ENCODE measurements at regions not wholly inside any gene's neighbourhood (a gene's known extent, or its start where the extent isn't known, plus 50 kb on each side); places are given as distances from the start of the nearest gene placed in this dataset.
A peak's percentile ranks its signal among the peaks of the same experiment; 100 is the strongest.
"Not testable (repeated sequence)": the region's sequence is repeated elsewhere in the genome, so short reads cannot be mapped to it uniquely, and the experiment has no call there.

- not testable (repeated sequence) for DNase-seq (ENCODE audit: low spot score)
Measured at GRCh38 chr7:6882321-6882721, 56.2 kb upstream of the CCZ1B start.

GRCh38 chr7:6883756-6884155 is 57.7 kb upstream of the CCZ1B start:
- not testable (repeated sequence) for DNase-seq (ENCODE audit: low spot score)

- no peak for DNase-seq (ENCODE audit: low spot score)
Measured at GRCh38 chr7:6886198-6886597, 60.1 kb upstream of the CCZ1B start.

- not testable (repeated sequence) for DNase-seq (ENCODE audit: low spot score)
Measured at GRCh38 chr7:6888267-6889045, 62.4 kb upstream of the CCZ1B start.

GRCh38 chr7:6889252-6889812 is 63.3 kb upstream of the CCZ1B start:
- DNase-seq (ENCODE audit: low spot score): no peak

- not testable (repeated sequence) for DNase-seq (ENCODE audit: low spot score)
Measured at GRCh38 chr7:6902097-6902518, 76.0 kb upstream of the CCZ1B start.

- not testable (repeated sequence) for DNase-seq (ENCODE audit: low spot score)
Measured at GRCh38 chr7:6903289-6903688, 77.2 kb upstream of the CCZ1B start.

- not testable (repeated sequence) for DNase-seq (ENCODE audit: low spot score)
Measured at GRCh38 chr7:6903792-6904191, 77.7 kb upstream of the CCZ1B start.

- DNase-seq (ENCODE audit: low spot score): no peak
Measured at GRCh38 chr7:6917258-6917657, 91.2 kb upstream of the CCZ1B start.

- not testable (repeated sequence) for DNase-seq (ENCODE audit: low spot score)
Measured at GRCh38 chr7:6919169-6919568, 93.1 kb upstream of the CCZ1B start.

GRCh38 chr7:6924523-6924922 is 98.4 kb upstream of the CCZ1B start:
- DNase-seq (ENCODE audit: low spot score): not testable (repeated sequence)

GRCh38 chr7:6926193-6927174 is 100.4 kb upstream of the CCZ1B start:
- DNase-seq (ENCODE audit: low spot score): not testable (repeated sequence)

- not testable (repeated sequence) for DNase-seq (ENCODE audit: low spot score)
Measured at GRCh38 chr7:6927643-6928042, 101.6 kb upstream of the CCZ1B start.

- DNase-seq (ENCODE audit: low spot score): not testable (repeated sequence)
Measured at GRCh38 chr7:6929588-6929987, 103.5 kb upstream of the CCZ1B start.

GRCh38 chr7:6930081-6930635 is 104.1 kb upstream of the CCZ1B start:
- DNase-seq (ENCODE audit: low spot score): not testable (repeated sequence)

GRCh38 chr7:6930787-6931186 is 104.7 kb upstream of the CCZ1B start:
- DNase-seq (ENCODE audit: low spot score): not testable (repeated sequence)

GRCh38 chr7:6931456-6931855 is 105.4 kb upstream of the CCZ1B start:
- DNase-seq (ENCODE audit: low spot score): not testable (repeated sequence)

- not testable (repeated sequence) for DNase-seq (ENCODE audit: low spot score)
Measured at GRCh38 chr7:6933954-6934632, 108.0 kb upstream of the CCZ1B start.

- DNase-seq (ENCODE audit: low spot score): no peak
Measured at GRCh38 chr7:6934981-6935380, 108.9 kb upstream of the CCZ1B start.

GRCh38 chr7:6936626-6937025 is 110.6 kb upstream of the CCZ1B start:
- peak; percentile 19 for DNase-seq (ENCODE audit: low spot score)

- not testable (repeated sequence) for DNase-seq (ENCODE audit: low spot score)
Measured at GRCh38 chr7:6937746-6938145, 111.7 kb upstream of the CCZ1B start.

Data from SW480 (cell line).